Hippocampal formation (tissue), 2 donors: ENCODE measurements at regions not wholly inside any gene's neighbourhood (a gene's known extent, or its start where the extent isn't known, plus 50 kb on each side); places are given as distances from the start of the nearest gene placed in this dataset.

ENCODE experiments used
- DNase-seq, 2 donors: peaks; one replicate each; lab custom pipeline; 2025; lab: John Stamatoyannopoulos, UW

GRCh38 chr1:25003000-25003399, 72.9 kb upstream of the RUNX3 start:
- DNase-seq: no peak

- no peak for DNase-seq
These were observed 71.2 kb upstream of the RUNX3 start for GRCh38 chr1:25001125-25001915.

- DNase-seq: no peak
These were observed 69.8 kb upstream of the RUNX3 start for GRCh38 chr1:24999906-25000305.

- no peak for DNase-seq
These were observed 69.3 kb upstream of the RUNX3 start for GRCh38 chr1:24999426-24999825.

GRCh38 chr1:24998563-24999245, 68.6 kb upstream of the RUNX3 start:
- DNase-seq: no peak

- DNase-seq: no peak
These were observed 67.2 kb upstream of the RUNX3 start for GRCh38 chr1:24996983-24997893.

- no peak for DNase-seq
These were observed 66.4 kb upstream of the RUNX3 start for GRCh38 chr1:24996456-24996855.

GRCh38 chr1:24995661-24996060, 65.6 kb upstream of the RUNX3 start:
- no peak for DNase-seq

GRCh38 chr1:24995140-24995539, 65.1 kb upstream of the RUNX3 start:
- no peak for DNase-seq

- no peak for DNase-seq
These were observed 64.0 kb upstream of the RUNX3 start for GRCh38 chr1:24993871-24994580.

GRCh38 chr1:24992761-24993211, 62.7 kb upstream of the RUNX3 start:
- DNase-seq: no peak

GRCh38 chr1:24992124-24992760, 62.2 kb upstream of the RUNX3 start:
- DNase-seq: no peak

GRCh38 chr1:24991697-24992096, 61.6 kb upstream of the RUNX3 start:
- DNase-seq: no peak

GRCh38 chr1:24990779-24991641, 60.9 kb upstream of the RUNX3 start:
- DNase-seq: no peak

- no peak for DNase-seq
These were observed 60.1 kb upstream of the RUNX3 start for GRCh38 chr1:24990136-24990535.

- DNase-seq: no peak
These were observed 59.0 kb upstream of the RUNX3 start for GRCh38 chr1:24989082-24989481.

- no peak for DNase-seq
These were observed 58.5 kb upstream of the RUNX3 start for GRCh38 chr1:24988558-24988912.

- DNase-seq: no peak
These were observed 57.9 kb upstream of the RUNX3 start for GRCh38 chr1:24987875-24988557.

GRCh38 chr1:24987424-24987823, 57.3 kb upstream of the RUNX3 start:
- DNase-seq: no peak
